ENCODE measurements at regions not wholly inside any gene's neighbourhood (a gene's known extent, or its start where the extent isn't known, plus 50 kb on each side); places are given as distances from the start of the nearest gene placed in this dataset.

GRCh38 chr14:53651096-53651740 is 305.4 kb downstream of the BMP4 start:
- Histone ChIP-seq H2BK15ac (ENCODE audit: low read depth, low read length) (no peak overlapping the region), H3K23me2 (ENCODE audit: insufficient read length, low read depth, low read length, poor library complexity, severe bottlenecking) (no peaks in the 10 kb centered on the region), H3K79me2 (ENCODE audit: insufficient read depth, low read length) (no peaks in the 10 kb centered on the region), H3K27ac (ENCODE audit: insufficient read length, low read depth, low read length) (no peak overlapping the region), H3K18ac (ENCODE audit: insufficient read length, low read depth, low read length) (no peak overlapping the region), H2AK5ac (ENCODE audit: insufficient read length, low read length) (no peak overlapping the region), H2BK20ac (ENCODE audit: low read depth, low read length, poor library complexity, severe bottlenecking) (no peak overlapping the region), H3K79me1 (ENCODE audit: insufficient read depth, low read depth, low read length, poor library complexity, severe bottlenecking) (no peaks in the 10 kb centered on the region), H3K27me3 (ENCODE audit: insufficient read depth, low read length) (no peaks in the 10 kb centered on the region), H3T11ph (ENCODE audit: low read length) (no peak overlapping the region), H3K4ac (ENCODE audit: low read depth, low read length) (no peak overlapping the region), H3K9me3 (ENCODE audit: control insufficient read depth, low read depth, low read length) (no peaks in the 10 kb centered on the region), H2AFZ (ENCODE audit: low read length) (no peak overlapping the region), H2BK12ac (ENCODE audit: insufficient read length, low read depth, low read length) (no peak overlapping the region), H3K9ac (ENCODE audit: extremely low read depth, insufficient read length, low read length) (no peak overlapping the region), H2BK120ac (ENCODE audit: low read depth, low read length, poor library complexity, severe bottlenecking) (no peak overlapping the region), H3K56ac (ENCODE audit: insufficient read length, low read depth, low read length) (no peak overlapping the region), H3K14ac (ENCODE audit: insufficient read depth, low read length) (no peak overlapping the region), H4K91ac (ENCODE audit: insufficient read length, low read depth, low read length) (no peak overlapping the region), H4K5ac (ENCODE audit: insufficient read length, low read depth, low read length) (no peak overlapping the region), H4K8ac (replicated peaks; ENCODE audit: insufficient read length, low read depth, low read length) (no peak overlapping the region), H3K4me2 (ENCODE audit: insufficient read depth, insufficient read length, low read length) (no peak overlapping the region), H3K4me1 (ENCODE audit: insufficient read depth, low read length) (no peaks in the 10 kb centered on the region; the same call in 1 of the 2 replicates), H2BK5ac (ENCODE audit: insufficient read length, low read length) (no peak overlapping the region), H4K20me1 (ENCODE audit: control insufficient read depth, insufficient read depth, insufficient read length) (no peaks in the 10 kb centered on the region), H3K23ac (ENCODE audit: insufficient read length, low read depth, low read length) (no peak overlapping the region)
- H3K27me3 Mint-ChIP-seq (ENCODE audit: low read depth), result no peaks in the 10 kb centered on the region
- no peak for TF ChIP-seq CTCF (conservative IDR thresholded peaks at IDR 0.05)
- WGBS (ENCODE audit: extremely low coverage, insufficient read length, low lambda C conversion rate), result no CpG with 5 or more reads among the region's 3 CpGs
- DNase-seq, result no peak
- peaks cover 7 to 12% of the 10 kb centered on the region in 2 experiments for H3K4me1 Mint-ChIP-seq
- H3K36me3 Mint-ChIP-seq (ENCODE audit: insufficient read depth in 1 of 3, low read depth in 3 of 3), result peaks cover 0 to 7% (median 0%) of the 10 kb centered on the region in 3 experiments; a peak in 1 of 7 replicates
- no peak overlapping the region for H3K4me3 Mint-ChIP-seq
- peaks cover 2 to 6% of the 10 kb centered on the region in 2 experiments; a peak in 4 of 5 replicates for H3K9me3 Mint-ChIP-seq
- no peak overlapping the region for H3K27ac Mint-ChIP-seq
